Ascending aorta (tissue), 2 donors: ENCODE measurements at regions not wholly inside any gene's neighbourhood (a gene's known extent, or its start where the extent isn't known, plus 50 kb on each side); places are given as distances from the start of the nearest gene placed in this dataset.

Source experiments
- DNase-seq, 2 donors: peaks; one replicate each; pipeline ENCODE4 v3.0.0-alpha.2; 2019; ENCODE audit warnings: low spot score in 2 of 2
- H3K27ac ChIP-seq, 2 donors: fragments of 200-600 bp; sonication (generic); one replicate each; pipeline ENCODE4 v1.5.1; 2016 to 2017; ENCODE audit warnings: mild to moderate bottlenecking in 1 of 2
- H3K27me3 ChIP-seq: fragments of 200-600 bp; sonication (generic); one replicate; pipeline ENCODE4 v1.5.1; 2017
- H3K36me3 ChIP-seq, 2 donors: fragments of 200-600 bp; sonication (generic); one replicate each; pipeline ENCODE4 v1.5.1; 2016
- H3K4me1 ChIP-seq, 2 donors: fragments of 200-600 bp; sonication (generic); one replicate each; pipeline ENCODE4 v1.5.1; 2016 to 2017; ENCODE audit warnings: mild to moderate bottlenecking in 1 of 2
- H3K4me3 ChIP-seq, 2 donors: fragments of 200-600 bp; sonication (generic); one replicate each; pipeline ENCODE4 v1.5.1; 2016 to 2017; ENCODE audit warnings: mild to moderate bottlenecking in 1 of 2
- H3K9me3 ChIP-seq, 2 donors: fragments of 200-600 bp; sonication (generic); one replicate each; pipeline ENCODE4 v1.5.1; 2016
- CTCF ChIP-seq, 3 experiments: fragments of 200-600 bp in 2 of 3; fragments of 450-650 bp in 1 of 3; sonication (generic) in 2 of 3; IDR thresholded peaks; one replicate each; pipeline ENCODE4 v1.5.1; 2016 to 2019; ENCODE audit warnings: antibody characterized with exemption in 3 of 3, mild to moderate bottlenecking in 1 of 3, moderate library complexity in 1 of 3
- intact Hi-C: fragments of 100-400 bp; cut with DNase I; formaldehyde crosslinking; loops from one replicate; pipeline ENCODE4 v1.15.1; 2023

- Histone ChIP-seq H3K4me1 (no peaks in the 10 kb centered on the region), H3K4me3 (no peak overlapping the region), H3K27ac (no peak overlapping the region), H3K9me3 (no peaks in the 10 kb centered on the region), H3K36me3 (no peaks in the 10 kb centered on the region), H3K27me3 (no peaks in the 10 kb centered on the region)
- no peak for DNase-seq
- no peak for TF ChIP-seq CTCF (IDR thresholded peaks at IDR 0.05)
- intact Hi-C loops, result no loop called here
Measured at GRCh38 chr2:9076210-9076609, 72.7 kb upstream of the MBOAT2 start.

DNA sequence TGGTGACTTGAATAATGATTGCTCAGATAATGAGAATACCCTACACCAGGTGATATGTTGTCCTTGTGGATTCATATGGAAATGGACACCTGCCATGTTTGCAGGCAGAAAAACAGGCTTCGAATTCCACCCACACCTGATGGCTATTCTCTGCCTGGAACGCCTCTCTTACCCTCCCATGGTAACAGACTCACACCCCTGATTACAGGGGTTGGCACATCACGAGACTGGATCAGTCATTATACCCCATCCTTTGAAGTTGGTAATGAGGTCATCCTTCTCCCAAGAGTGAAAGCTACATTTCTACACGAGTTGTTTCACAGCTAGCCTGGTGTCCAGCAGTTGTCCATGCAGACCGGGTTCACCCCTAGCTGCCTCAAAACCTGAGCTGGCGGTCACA is 71.4 kb upstream of the MBOAT2 start:
- Histone ChIP-seq H3K27ac (no peak overlapping the region), H3K9me3 (no peaks in the 10 kb centered on the region), H3K27me3 (no peaks in the 10 kb centered on the region), H3K36me3 (no peaks in the 10 kb centered on the region), H3K4me3 (no peak overlapping the region), H3K4me1 (no peaks in the 10 kb centered on the region)
- intact Hi-C loops, result no loop called here
- no peak for DNase-seq
- no peak for TF ChIP-seq CTCF (IDR thresholded peaks at IDR 0.05)

GRCh38 chr2:9071584-9072124 is 68.2 kb upstream of the MBOAT2 start:
- no peaks in the 10 kb centered on the region for H3K4me1 ChIP-seq
- H3K27ac ChIP-seq, result no peak overlapping the region
- TF ChIP-seq CTCF (IDR thresholded peaks at IDR 0.05), result no peak
- H3K9me3 ChIP-seq, result peaks cover 0 to 7% of the 10 kb centered on the region in 2 donors
- H3K36me3 ChIP-seq, result no peaks in the 10 kb centered on the region
- H3K4me3 ChIP-seq, result no peak overlapping the region
- no peaks in the 10 kb centered on the region for H3K27me3 ChIP-seq
- no peak for DNase-seq
- intact Hi-C loops, result no loop called here

DNA sequence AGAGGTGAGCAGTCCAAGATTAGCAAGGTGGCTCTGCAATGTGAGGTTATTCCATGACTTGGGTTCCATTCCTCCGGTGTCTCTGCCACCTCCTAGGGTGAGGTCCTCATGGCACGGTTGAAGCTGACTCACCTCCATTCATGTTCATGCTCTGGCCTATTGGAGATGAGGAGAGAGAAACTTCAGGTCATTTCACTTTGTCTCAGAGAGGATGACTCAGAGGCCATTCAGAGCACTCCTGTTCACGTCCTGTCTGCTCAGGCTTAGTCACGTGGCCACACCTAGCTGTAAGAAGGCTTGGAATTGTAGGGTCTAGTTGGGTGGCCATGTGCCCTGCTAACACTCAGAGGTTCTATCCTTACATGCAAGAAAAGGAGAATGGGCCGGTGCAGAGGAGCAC is 67.5 kb upstream of the MBOAT2 start:
- intact Hi-C loops, result no loop called here
- no peaks in the 10 kb centered on the region for H3K36me3 ChIP-seq
- TF ChIP-seq CTCF (IDR thresholded peaks at IDR 0.05), result no peak
- no peaks in the 10 kb centered on the region for H3K27me3 ChIP-seq
- H3K9me3 ChIP-seq, result peaks cover 0 to 9% of the 10 kb centered on the region in 2 donors
- no peak overlapping the region for H3K27ac ChIP-seq
- no peak overlapping the region for H3K4me3 ChIP-seq
- no peak for DNase-seq
- no peaks in the 10 kb centered on the region for H3K4me1 ChIP-seq

- no peak overlapping the region for H3K27ac ChIP-seq
- H3K4me1 ChIP-seq, result no peaks in the 10 kb centered on the region
- H3K4me3 ChIP-seq, result no peak overlapping the region
- intact Hi-C loops, result no loop called here
- DNase-seq, result no peak
- H3K9me3 ChIP-seq, result peaks cover 0 to 23% of the 10 kb centered on the region in 2 donors
- no peak for TF ChIP-seq CTCF (IDR thresholded peaks at IDR 0.05)
- no peaks in the 10 kb centered on the region for H3K36me3 ChIP-seq
- H3K27me3 ChIP-seq, result no peaks in the 10 kb centered on the region
Measured at GRCh38 chr2:9069543-9069942, 66.1 kb upstream of the MBOAT2 start.

DNA sequence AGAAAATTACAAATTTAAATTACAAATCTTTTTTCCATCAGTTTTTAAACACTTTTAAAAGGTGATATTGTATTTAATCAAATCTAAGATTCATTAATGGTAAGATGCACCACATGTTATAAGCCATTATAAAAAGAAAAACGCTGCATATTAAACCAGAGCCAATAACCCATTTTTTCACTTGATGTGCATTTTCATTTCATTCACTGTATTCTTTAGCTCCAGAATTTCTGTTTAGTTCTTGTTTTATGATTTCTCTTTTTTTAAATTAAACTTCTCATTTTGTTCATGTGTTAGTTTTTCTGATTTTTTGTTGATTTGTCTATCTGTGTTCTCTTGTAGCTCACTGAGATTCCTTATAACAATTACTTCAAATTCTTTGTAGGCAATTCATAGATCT is 62.4 kb upstream of the MBOAT2 start:
- no peak for TF ChIP-seq CTCF (IDR thresholded peaks at IDR 0.05)
- intact Hi-C loops, result no loop called here
- H3K9me3 ChIP-seq, result peaks cover 0 to 24% of the 10 kb centered on the region in 2 donors
- no peaks in the 10 kb centered on the region for H3K36me3 ChIP-seq
- H3K27me3 ChIP-seq, result no peaks in the 10 kb centered on the region
- H3K27ac ChIP-seq, result no peak overlapping the region
- no peaks in the 10 kb centered on the region for H3K4me1 ChIP-seq
- DNase-seq, result no peak
- H3K4me3 ChIP-seq, result no peak overlapping the region
